A549 (cell line): ENCODE measurements at regions not wholly inside any gene's neighbourhood (a gene's known extent, or its start where the extent isn't known, plus 50 kb on each side); places are given as distances from the start of the nearest gene placed in this dataset.

ENCODE experiments used
- ATAC-seq, 2 experiments: fragments of 200-7000 bp in 1 of 2; fragments of >200 bp in 1 of 2; cut with Nextera tagmentation in 1 of 2; cut with Tn5 transposase in 1 of 2; 3 replicates each; pipeline versions ENCODE4 v1.8.0 to v1.9.1; 2018 to 2020; ENCODE audit warnings: mild to moderate bottlenecking in 1 of 2, moderate library complexity in 1 of 2
- CTCF ChIA-PET: fragments of 300-600 bp; sonication (Branson Sonifier 250); formaldehyde crosslinking; extraction: SDS; loops from one replicate; lab custom pipeline; 2021; ENCODE audit warnings: antibody characterized with exemption, inconsistent platforms; lab: Yijun Ruan, JAX
- POLR2A ChIA-PET: fragments of 350-600 bp; formaldehyde crosslinking; extraction: SDS; loops from one replicate; lab custom pipeline; 2021; ENCODE audit warnings: antibody characterized with exemption, inconsistent platforms; lab: Yijun Ruan, JAX
- DNase-seq, 2 experiments: peaks; one replicate each; pipeline versions ENCODE4 v3.0.0 to v3.0.0-alpha.2; 2011 to 2016; ENCODE audit warnings: low read depth in 1 of 2, low spot score in 1 of 2
- FAIRE-seq: peaks from 2 replicates; lab custom pipeline; 2011; peaks lifted over from hg19 to GRCh38; lab: Jason Lieb, UNC
- H3K27ac ChIP-seq, 2 experiments: fragments of >200 bp; sonication (Bioruptor Twin); formaldehyde crosslinking; 3 replicates each; pipeline ENCODE4 v1.5.1; 2016 to 2017
- H3K4me1 ChIP-seq: fragments of >200 bp; sonication (Bioruptor Twin); formaldehyde crosslinking; 3 replicates; pipeline ENCODE4 v1.6.1; 2016
- H3K4me2 ChIP-seq: fragments of >200 bp; sonication (Bioruptor Twin); formaldehyde crosslinking; 3 replicates; pipeline ENCODE4 v1.6.1; 2016
- H3K4me3 ChIP-seq: fragments of >200 bp; sonication (Bioruptor Twin); formaldehyde crosslinking; 3 replicates; pipeline ENCODE4 v1.5.1; 2016
- H3K9me3 ChIP-seq: fragments of >200 bp; sonication (Bioruptor Twin); formaldehyde crosslinking; 3 replicates; pipeline ENCODE4 v1.6.1; 2016
- CBX2 ChIP-seq: fragments of 200-600 bp; sonication (generic); IDR thresholded peaks from 2 replicates; pipeline ENCODE4 v1.6.1; 2016; ENCODE audit warnings: low read depth, mild to moderate bottlenecking, borderline replicate concordance
- CBX8 ChIP-seq: fragments of 200-600 bp; sonication (generic); IDR thresholded peaks from 2 replicates; pipeline ENCODE4 v1.6.1; 2016
- CHD4 ChIP-seq: fragments of 200-600 bp; sonication (generic); IDR thresholded peaks from 2 replicates; pipeline ENCODE4 v1.6.1; 2016; ENCODE audit warnings: antibody characterized with exemption, mild to moderate bottlenecking, borderline replicate concordance
- EHMT2 ChIP-seq: fragments of 200-600 bp; sonication (generic); IDR thresholded peaks from 2 replicates; pipeline ENCODE4 v1.6.1; 2016; ENCODE audit warnings: antibody characterized with exemption, low read depth, mild to moderate bottlenecking, moderate library complexity
- ESRRA ChIP-seq: fragments of 150-350 bp; IDR thresholded peaks from 2 replicates; pipeline ENCODE4 v1.6.1; 2014; ENCODE audit warnings: mild to moderate bottlenecking, low read length, borderline replicate concordance
- FOSL2 ChIP-seq, 2 experiments: fragments of 450-650 bp in 1 of 2; fragments of >200 bp in 1 of 2; sonication (Bioruptor Twin) in 1 of 2; formaldehyde crosslinking; IDR thresholded peaks; 2 replicates each; pipeline versions ENCODE4 v1.5.0 to v1.6.1; 2016 to 2020; ENCODE audit warnings: mild to moderate bottlenecking in 1 of 2, moderate library complexity in 1 of 2
- HDAC2 ChIP-seq: fragments of 200-600 bp; sonication (generic); IDR thresholded peaks from 2 replicates; pipeline ENCODE4 v1.6.1; 2016
- HEYL ChIP-seq: fragments of 250-450 bp; sonication (Bioruptor Pico); IDR thresholded peaks from 2 replicates; pipeline ENCODE4 v1.8.0; 2021; ENCODE audit warnings: mild to moderate bottlenecking, moderate library complexity
- HOXB13 ChIP-seq: fragments of 250-450 bp; sonication (Bioruptor Pico); IDR thresholded peaks from 2 replicates; pipeline ENCODE4 v1.5.0; 2020; ENCODE audit warnings: low read depth, mild to moderate bottlenecking, moderate library complexity
- HOXB5 ChIP-seq: fragments of 250-450 bp; sonication (Bioruptor Pico); IDR thresholded peaks from 2 replicates; pipeline ENCODE4 v1.5.0; 2020; ENCODE audit warnings: mild to moderate bottlenecking, moderate library complexity
- JUNB ChIP-seq: fragments of >200 bp; sonication (Bioruptor Twin); formaldehyde crosslinking; IDR thresholded peaks from 2 replicates; pipeline ENCODE4 v1.6.1; 2016
- KDM1A ChIP-seq: fragments of 200-600 bp; sonication (generic); IDR thresholded peaks from 2 replicates; pipeline ENCODE4 v1.6.1; 2016; ENCODE audit warnings: low read depth, mild to moderate bottlenecking
- MAFK ChIP-seq: fragments of 450-650 bp; IDR thresholded peaks from 2 replicates; pipeline ENCODE4 v1.6.1; 2014; ENCODE audit not compliant: partially characterized antibody
- MAZ ChIP-seq: fragments of 150-350 bp; IDR thresholded peaks from 2 replicates; pipeline ENCODE4 v1.6.1; 2014; ENCODE audit warnings: antibody characterized with exemption, low read depth, low read length, borderline replicate concordance
- POLR2A ChIP-seq: IDR thresholded peaks from 2 replicates; pipeline ENCODE4 v1.6.1; 2012; ENCODE audit warnings: mild to moderate bottlenecking, low read length
- RARB ChIP-seq: fragments of 250-450 bp; sonication (Bioruptor Pico); IDR thresholded peaks from 2 replicates; pipeline ENCODE4 v1.8.0; 2021; ENCODE audit warnings: mild to moderate bottlenecking, moderate library complexity
- RFX5 ChIP-seq: fragments of 450-650 bp; IDR thresholded peaks from 2 replicates; pipeline ENCODE4 v1.7.1; 2014; ENCODE audit warnings: antibody characterized with exemption, mild to moderate bottlenecking, moderate library complexity
- TP53 ChIP-seq: fragments of 250-450 bp; sonication (Bioruptor Pico); IDR thresholded peaks from 2 replicates; pipeline ENCODE4 v1.5.0; 2021; ENCODE audit warnings: mild to moderate bottlenecking, moderate library complexity
- ZC3H11A ChIP-seq: fragments of 450-650 bp; IDR thresholded peaks from 2 replicates; pipeline ENCODE4 v1.6.1; 2014; ENCODE audit warnings: antibody characterized with exemption, mild to moderate bottlenecking
- ZFP36 ChIP-seq: fragments of 450-650 bp; IDR thresholded peaks from 2 replicates; pipeline ENCODE4 v1.6.1; 2014; ENCODE audit warnings: borderline replicate concordance; ENCODE audit not compliant: partially characterized antibody
- WGBS: methylation state at CpG from one replicate; pipeline ENCODE4 v1.1.6; 2017; ENCODE audit errors: missing lambda C conversion rate; 5-methylcytosine and 5-hydroxymethylcytosine counted together
- TF ChIP-seq, protein P1 (sequence below): fragments of >200 bp; sonication (Bioruptor Twin); formaldehyde crosslinking; IDR thresholded peaks from 3 replicates; pipeline ENCODE4 v1.5.1; 2016
- TF ChIP-seq, protein P2 (sequence below): IDR thresholded peaks from 2 replicates; pipeline ENCODE4 v1.6.1; 2012
- TF ChIP-seq, protein P3 (sequence below): fragments of 200-600 bp; sonication (generic); IDR thresholded peaks from 2 replicates; pipeline ENCODE4 v1.6.1; 2016; ENCODE audit warnings: antibody characterized with exemption, mild to moderate bottlenecking, moderate library complexity
- TF ChIP-seq, protein P4 (sequence below): fragments of 150-350 bp; IDR thresholded peaks from 2 replicates; pipeline ENCODE4 v1.6.1; 2014; ENCODE audit warnings: low read depth, mild to moderate bottlenecking, low read length

DNA sequence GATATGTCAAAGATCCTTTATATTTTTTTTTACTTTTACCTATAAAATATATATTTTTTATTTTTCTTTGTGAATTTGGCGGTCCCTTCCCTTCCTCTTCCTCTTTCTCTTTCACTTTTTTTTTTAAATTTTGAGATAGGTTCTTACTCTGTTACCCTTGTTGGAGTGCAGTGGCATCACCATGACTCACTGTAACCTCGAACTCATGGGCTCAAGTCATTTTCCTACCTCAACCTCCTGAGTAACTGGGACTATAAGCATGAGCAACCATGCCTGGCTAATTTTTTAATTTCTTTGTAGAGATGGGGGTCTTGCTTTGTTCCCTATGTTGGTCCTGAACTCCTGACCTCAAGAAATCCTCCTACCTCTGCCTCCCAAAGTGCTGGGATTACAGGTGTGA lies 258.0 kb upstream of the CLINT1 start:
- Histone ChIP-seq H3K4me1 (no peaks in the 10 kb centered on the region), H3K27ac (no peak overlapping the region), H3K4me3 (no peak overlapping the region), H3K4me2 (no peak overlapping the region), H3K9me3 (no peaks in the 10 kb centered on the region)
- no peak for TF ChIP-seq ZC3H11A
- TF ChIP-seq ZFP36 = no peak
- no peak for TF ChIP-seq JUNB
- TF ChIP-seq POLR2A = no peak
- no peak for TF ChIP-seq CBX8
- no peak for TF ChIP-seq KDM1A
- TF ChIP-seq CBX2 = no peak
- TF ChIP-seq, protein P1, sequence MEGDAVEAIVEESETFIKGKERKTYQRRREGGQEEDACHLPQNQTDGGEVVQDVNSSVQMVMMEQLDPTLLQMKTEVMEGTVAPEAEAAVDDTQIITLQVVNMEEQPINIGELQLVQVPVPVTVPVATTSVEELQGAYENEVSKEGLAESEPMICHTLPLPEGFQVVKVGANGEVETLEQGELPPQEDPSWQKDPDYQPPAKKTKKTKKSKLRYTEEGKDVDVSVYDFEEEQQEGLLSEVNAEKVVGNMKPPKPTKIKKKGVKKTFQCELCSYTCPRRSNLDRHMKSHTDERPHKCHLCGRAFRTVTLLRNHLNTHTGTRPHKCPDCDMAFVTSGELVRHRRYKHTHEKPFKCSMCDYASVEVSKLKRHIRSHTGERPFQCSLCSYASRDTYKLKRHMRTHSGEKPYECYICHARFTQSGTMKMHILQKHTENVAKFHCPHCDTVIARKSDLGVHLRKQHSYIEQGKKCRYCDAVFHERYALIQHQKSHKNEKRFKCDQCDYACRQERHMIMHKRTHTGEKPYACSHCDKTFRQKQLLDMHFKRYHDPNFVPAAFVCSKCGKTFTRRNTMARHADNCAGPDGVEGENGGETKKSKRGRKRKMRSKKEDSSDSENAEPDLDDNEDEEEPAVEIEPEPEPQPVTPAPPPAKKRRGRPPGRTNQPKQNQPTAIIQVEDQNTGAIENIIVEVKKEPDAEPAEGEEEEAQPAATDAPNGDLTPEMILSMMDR = no peak
- FAIRE-seq (no peak), ATAC-seq (no peak), DNase-seq (no peak)
- CTCF ChIA-PET = no interaction called here
- 8% methylated on average over 2 of the region's 2 CpGs for WGBS
- POLR2A ChIA-PET = no interaction called here

DNA sequence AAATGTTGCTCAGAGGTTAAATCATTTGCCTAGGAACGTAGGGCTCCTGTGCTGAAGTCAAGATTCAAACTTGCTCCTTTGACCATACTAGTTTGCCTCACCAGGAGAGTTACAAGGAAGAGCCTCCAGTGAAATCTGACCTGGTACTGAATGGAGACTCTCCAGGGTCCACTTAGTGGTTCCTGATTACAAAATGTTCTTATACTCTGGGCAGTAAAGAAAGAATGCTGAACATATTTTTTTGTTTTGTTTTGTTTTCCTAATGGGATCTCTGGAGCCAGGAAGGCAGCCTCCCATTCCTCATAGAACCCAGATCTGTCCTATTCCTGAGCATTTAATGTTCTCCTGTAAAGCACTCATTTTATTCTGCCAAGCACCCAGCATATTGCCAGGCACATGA lies 256.5 kb upstream of the CLINT1 start:
- 8% methylated on average over 1 of the region's 1 CpG for WGBS
- H3K4me1 ChIP-seq = no peaks in the 10 kb centered on the region
- no peak for TF ChIP-seq JUNB
- no peak for TF ChIP-seq HDAC2
- TF ChIP-seq MAZ = no peak
- no peak for TF ChIP-seq FOSL2 (IDR thresholded peaks at IDR 0.05)
- no peak for TF ChIP-seq FOSL2 (CRISPR knock-in tag; IDR thresholded peaks at IDR 0.05)
- no peak for TF ChIP-seq TP53 (CRISPR knock-in tag)
- TF ChIP-seq HEYL = no peak
- no peak for TF ChIP-seq HOXB5 (CRISPR knock-in tag)
- no peak for TF ChIP-seq CBX2
- TF ChIP-seq RARB (CRISPR knock-in tag) = no peak
- TF ChIP-seq HOXB13 (CRISPR knock-in tag) = no peak
- TF ChIP-seq CHD4 = no peak
- TF ChIP-seq RFX5 = no peak
- no peak for TF ChIP-seq MAFK
- TF ChIP-seq ESRRA = no peak
- TF ChIP-seq, protein P2, sequence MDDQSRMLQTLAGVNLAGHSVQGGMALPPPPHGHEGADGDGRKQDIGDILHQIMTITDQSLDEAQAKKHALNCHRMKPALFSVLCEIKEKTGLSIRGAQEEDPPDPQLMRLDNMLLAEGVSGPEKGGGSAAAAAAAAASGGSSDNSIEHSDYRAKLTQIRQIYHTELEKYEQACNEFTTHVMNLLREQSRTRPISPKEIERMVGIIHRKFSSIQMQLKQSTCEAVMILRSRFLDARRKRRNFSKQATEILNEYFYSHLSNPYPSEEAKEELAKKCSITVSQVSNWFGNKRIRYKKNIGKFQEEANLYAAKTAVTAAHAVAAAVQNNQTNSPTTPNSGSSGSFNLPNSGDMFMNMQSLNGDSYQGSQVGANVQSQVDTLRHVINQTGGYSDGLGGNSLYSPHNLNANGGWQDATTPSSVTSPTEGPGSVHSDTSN = no peak
- no peak for TF ChIP-seq EHMT2
- TF ChIP-seq, protein P3, sequence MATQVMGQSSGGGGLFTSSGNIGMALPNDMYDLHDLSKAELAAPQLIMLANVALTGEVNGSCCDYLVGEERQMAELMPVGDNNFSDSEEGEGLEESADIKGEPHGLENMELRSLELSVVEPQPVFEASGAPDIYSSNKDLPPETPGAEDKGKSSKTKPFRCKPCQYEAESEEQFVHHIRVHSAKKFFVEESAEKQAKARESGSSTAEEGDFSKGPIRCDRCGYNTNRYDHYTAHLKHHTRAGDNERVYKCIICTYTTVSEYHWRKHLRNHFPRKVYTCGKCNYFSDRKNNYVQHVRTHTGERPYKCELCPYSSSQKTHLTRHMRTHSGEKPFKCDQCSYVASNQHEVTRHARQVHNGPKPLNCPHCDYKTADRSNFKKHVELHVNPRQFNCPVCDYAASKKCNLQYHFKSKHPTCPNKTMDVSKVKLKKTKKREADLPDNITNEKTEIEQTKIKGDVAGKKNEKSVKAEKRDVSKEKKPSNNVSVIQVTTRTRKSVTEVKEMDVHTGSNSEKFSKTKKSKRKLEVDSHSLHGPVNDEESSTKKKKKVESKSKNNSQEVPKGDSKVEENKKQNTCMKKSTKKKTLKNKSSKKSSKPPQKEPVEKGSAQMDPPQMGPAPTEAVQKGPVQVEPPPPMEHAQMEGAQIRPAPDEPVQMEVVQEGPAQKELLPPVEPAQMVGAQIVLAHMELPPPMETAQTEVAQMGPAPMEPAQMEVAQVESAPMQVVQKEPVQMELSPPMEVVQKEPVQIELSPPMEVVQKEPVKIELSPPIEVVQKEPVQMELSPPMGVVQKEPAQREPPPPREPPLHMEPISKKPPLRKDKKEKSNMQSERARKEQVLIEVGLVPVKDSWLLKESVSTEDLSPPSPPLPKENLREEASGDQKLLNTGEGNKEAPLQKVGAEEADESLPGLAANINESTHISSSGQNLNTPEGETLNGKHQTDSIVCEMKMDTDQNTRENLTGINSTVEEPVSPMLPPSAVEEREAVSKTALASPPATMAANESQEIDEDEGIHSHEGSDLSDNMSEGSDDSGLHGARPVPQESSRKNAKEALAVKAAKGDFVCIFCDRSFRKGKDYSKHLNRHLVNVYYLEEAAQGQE = no peak
- TF ChIP-seq, protein P4, sequence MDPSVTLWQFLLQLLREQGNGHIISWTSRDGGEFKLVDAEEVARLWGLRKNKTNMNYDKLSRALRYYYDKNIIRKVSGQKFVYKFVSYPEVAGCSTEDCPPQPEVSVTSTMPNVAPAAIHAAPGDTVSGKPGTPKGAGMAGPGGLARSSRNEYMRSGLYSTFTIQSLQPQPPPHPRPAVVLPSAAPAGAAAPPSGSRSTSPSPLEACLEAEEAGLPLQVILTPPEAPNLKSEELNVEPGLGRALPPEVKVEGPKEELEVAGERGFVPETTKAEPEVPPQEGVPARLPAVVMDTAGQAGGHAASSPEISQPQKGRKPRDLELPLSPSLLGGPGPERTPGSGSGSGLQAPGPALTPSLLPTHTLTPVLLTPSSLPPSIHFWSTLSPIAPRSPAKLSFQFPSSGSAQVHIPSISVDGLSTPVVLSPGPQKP = no peak
- ATAC-seq (no peak), FAIRE-seq (no peak), DNase-seq (no peak)
- H3K27ac ChIP-seq = no peak overlapping the region
- no peaks in the 10 kb centered on the region for H3K9me3 ChIP-seq
- no peak overlapping the region for H3K4me3 ChIP-seq
- POLR2A ChIA-PET = no interaction called here
- H3K4me2 ChIP-seq = no peak overlapping the region
- CTCF ChIA-PET = no interaction called here
